GM12892 (cell line): ENCODE measurements at regions not wholly inside any gene's neighbourhood (a gene's known extent, or its start where the extent isn't known, plus 50 kb on each side); places are given as distances from the start of the nearest gene placed in this dataset.

Experiments used
- POLR2A ChIP-seq: IDR thresholded peaks from 2 replicates; pipeline ENCODE4 v1.6.1; 2011; ENCODE audit warnings: low read depth, low read length, control low read depth
- POLR2AphosphoS5 ChIP-seq: IDR thresholded peaks from 2 replicates; pipeline ENCODE4 v1.6.1; 2011; ENCODE audit warnings: low read depth, low read length, control low read depth
- TAF1 ChIP-seq: IDR thresholded peaks from 2 replicates; pipeline ENCODE4 v1.6.1; 2011; ENCODE audit warnings: low read depth, mild to moderate bottlenecking, control low read depth, low read length, borderline replicate concordance

DNA sequence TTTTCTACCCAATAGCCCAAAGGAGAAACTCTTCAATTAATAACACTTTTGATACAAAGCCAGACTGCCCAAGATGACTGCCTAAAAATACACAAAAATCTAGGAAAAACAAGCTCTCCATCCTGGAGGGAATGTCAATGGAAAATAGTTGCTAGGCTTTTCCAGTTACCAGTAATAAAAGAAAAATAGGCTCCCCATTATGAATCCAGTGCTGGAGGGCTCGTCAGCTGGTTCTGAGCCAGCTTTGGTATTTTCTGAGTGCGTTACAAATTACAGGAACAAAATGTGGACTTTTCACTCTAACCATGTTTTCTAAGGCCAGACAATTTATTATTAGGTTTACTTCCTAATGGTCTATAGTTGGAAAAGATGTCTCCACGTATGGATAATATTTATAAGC lies 414.5 kb downstream of the ACTL7B start:
- TF ChIP-seq POLR2A (no peak), POLR2AphosphoS5 (no peak), TAF1 (no peak)
